OCI-LY3 (cell line): ENCODE measurements at regions not wholly inside any gene's neighbourhood (a gene's known extent, or its start where the extent isn't known, plus 50 kb on each side); places are given as distances from the start of the nearest gene placed in this dataset.

Source experiments
- H2AFZ ChIP-seq: fragments of 200-600, 300-600 bp; shearing (Covaris generic); 2 replicates; pipeline ENCODE4 v1.6.0; 2014; ENCODE audit warnings: antibody characterized with exemption, low read depth, low read length
- H3K27ac ChIP-seq: fragments of 200-600, 300-600 bp; sonication (generic); 2 replicates; pipeline ENCODE4 v1.5.1; 2014; ENCODE audit warnings: mild to moderate bottlenecking, low read length, moderate library complexity, mixed read lengths
- H3K27me3 ChIP-seq: fragments of 200-600, 300-600 bp; sonication (generic); 2 replicates; pipeline ENCODE4 v1.6.1; 2014; ENCODE audit warnings: low read depth, low read length, mixed read lengths
- H3K36me3 ChIP-seq: fragments of 200-600, 300-600 bp; sonication (generic); replicated peaks from 2 replicates; pipeline ENCODE3; 2014; ENCODE audit warnings: low read depth, low read length, mixed read lengths
- H3K4me1 ChIP-seq: fragments of 300-600, 200-600 bp; sonication (generic); 2 replicates; pipeline ENCODE4 v1.6.1; 2014; ENCODE audit warnings: low read length, mixed read lengths
- H3K4me2 ChIP-seq: fragments of 200-600, 300-600 bp; sonication (generic); 2 replicates; pipeline ENCODE4 v1.6.1; 2014; ENCODE audit warnings: low read length, mixed read lengths
- H3K4me3 ChIP-seq: fragments of 300-600, 200-600 bp; sonication (generic); 2 replicates; pipeline ENCODE4 v1.5.1; 2014; ENCODE audit warnings: antibody characterized with exemption, mild to moderate bottlenecking, low read length, moderate library complexity
- H3K79me2 ChIP-seq: fragments of 300-600, 200-600 bp; shearing (Covaris generic); 2 replicates; pipeline ENCODE4 v1.6.1; 2014; ENCODE audit warnings: mild to moderate bottlenecking, low read length, mixed read lengths
- H3K9ac ChIP-seq: fragments of 300-600, 200-600 bp; shearing (Covaris generic); 2 replicates; pipeline ENCODE4 v1.6.0; 2014; ENCODE audit warnings: mild to moderate bottlenecking, low read length, moderate library complexity
- H3K9me3 ChIP-seq: fragments of 200-600, 300-600 bp; shearing (Covaris generic); 2 replicates; pipeline ENCODE4 v1.6.1; 2014; ENCODE audit warnings: low read length, mixed read lengths; ENCODE audit not compliant: insufficient read depth
- H4K20me1 ChIP-seq: fragments of 200-600, 300-600 bp; sonication (generic); 2 replicates; pipeline ENCODE4 v1.6.1; 2016; ENCODE audit warnings: low read length, mixed read lengths; ENCODE audit not compliant: insufficient read depth
- EZH2phosphoT487 ChIP-seq: fragments of 200-600 bp; shearing (Covaris generic); IDR thresholded peaks from 2 replicates; pipeline ENCODE4 v1.6.1; 2018; ENCODE audit warnings: antibody characterized with exemption, mixed run types, low read depth
- TF ChIP-seq, protein P1 (sequence below): fragments of 200-600, 300-600 bp; sonication (generic); IDR thresholded peaks from 2 replicates; pipeline ENCODE4 v1.5.1; 2014; ENCODE audit warnings: antibody characterized with exemption, low read length, low read depth

DNA sequence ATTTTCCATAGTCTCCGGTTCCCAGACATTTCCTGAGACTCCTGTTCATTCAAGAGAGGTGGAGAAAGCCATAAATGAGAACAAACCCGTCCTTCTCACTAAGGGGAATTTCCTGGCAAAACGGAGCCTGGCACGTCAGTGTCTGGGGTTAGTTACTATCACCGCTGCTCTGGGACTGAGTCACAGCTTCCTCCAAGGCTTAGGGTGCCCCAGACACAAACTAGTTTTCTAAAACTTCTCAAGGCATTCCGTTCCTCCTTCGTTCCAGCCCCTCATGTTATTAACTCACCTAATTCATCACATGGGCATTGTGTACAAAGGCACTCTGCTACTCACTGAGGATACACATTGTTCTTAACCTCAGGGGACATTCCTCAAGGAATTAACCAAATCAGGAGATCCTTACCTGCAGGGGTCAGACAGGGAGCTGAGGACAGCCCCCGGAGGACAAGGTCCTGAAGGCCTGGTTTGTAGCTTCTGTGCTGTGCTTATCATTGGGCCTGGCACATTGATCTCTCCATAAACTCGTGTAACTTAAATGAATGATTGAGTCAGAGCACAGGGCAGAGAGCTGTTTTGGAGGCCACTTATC is 103.0 kb upstream of the KLF6 start:
- Histone ChIP-seq H3K79me2 (no peaks in the 10 kb centered on the region), H3K4me2 (peak overlapping the region; percentile 66), H4K20me1 (no peaks in the 10 kb centered on the region), H3K4me1 (peaks cover 24% of the 10 kb centered on the region), H3K4me3 (peak overlapping the region; percentile 38), H3K36me3 (no peaks in the 10 kb centered on the region), H2AFZ (peak overlapping the region; percentile 35), H3K9me3 (no peaks in the 10 kb centered on the region), H3K27me3 (no peaks in the 10 kb centered on the region), H3K9ac (peak overlapping the region; percentile 45; the same call in 1 of the 2 replicates), H3K27ac (0 out of 2 replicates have a peak overlapping the region, but pooled peaks have one; percentile 26)
- TF ChIP-seq, protein P1, sequence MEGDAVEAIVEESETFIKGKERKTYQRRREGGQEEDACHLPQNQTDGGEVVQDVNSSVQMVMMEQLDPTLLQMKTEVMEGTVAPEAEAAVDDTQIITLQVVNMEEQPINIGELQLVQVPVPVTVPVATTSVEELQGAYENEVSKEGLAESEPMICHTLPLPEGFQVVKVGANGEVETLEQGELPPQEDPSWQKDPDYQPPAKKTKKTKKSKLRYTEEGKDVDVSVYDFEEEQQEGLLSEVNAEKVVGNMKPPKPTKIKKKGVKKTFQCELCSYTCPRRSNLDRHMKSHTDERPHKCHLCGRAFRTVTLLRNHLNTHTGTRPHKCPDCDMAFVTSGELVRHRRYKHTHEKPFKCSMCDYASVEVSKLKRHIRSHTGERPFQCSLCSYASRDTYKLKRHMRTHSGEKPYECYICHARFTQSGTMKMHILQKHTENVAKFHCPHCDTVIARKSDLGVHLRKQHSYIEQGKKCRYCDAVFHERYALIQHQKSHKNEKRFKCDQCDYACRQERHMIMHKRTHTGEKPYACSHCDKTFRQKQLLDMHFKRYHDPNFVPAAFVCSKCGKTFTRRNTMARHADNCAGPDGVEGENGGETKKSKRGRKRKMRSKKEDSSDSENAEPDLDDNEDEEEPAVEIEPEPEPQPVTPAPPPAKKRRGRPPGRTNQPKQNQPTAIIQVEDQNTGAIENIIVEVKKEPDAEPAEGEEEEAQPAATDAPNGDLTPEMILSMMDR = no peak
- TF ChIP-seq EZH2phosphoT487 = no peak

DNA sequence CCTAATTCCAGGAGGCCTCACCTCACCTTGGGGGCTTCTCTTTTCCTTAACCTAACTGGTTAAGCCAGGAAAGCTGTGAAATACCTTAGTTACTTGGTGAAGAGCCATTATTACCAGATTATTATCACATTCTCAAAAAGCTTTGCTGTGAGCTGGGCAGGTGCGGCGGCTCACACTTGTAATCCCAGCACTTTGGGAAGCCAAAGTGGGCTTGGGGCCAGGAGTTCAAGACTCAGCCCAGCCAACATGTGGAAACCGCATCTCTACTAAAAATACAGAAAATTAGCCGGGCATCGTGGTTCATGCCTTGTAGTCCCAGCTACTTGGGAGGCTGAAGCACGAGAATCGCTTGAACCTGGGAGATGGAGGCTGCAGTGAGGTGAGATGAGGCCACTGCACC is 102.4 kb upstream of the KLF6 start:
- Histone ChIP-seq H3K27me3 (no peaks in the 10 kb centered on the region), H3K9ac (peak overlapping the region; percentile 45; the same call in 1 of the 2 replicates), H3K9me3 (no peaks in the 10 kb centered on the region), H3K27ac (no peak overlapping the region), H3K4me1 (peaks cover 20% of the 10 kb centered on the region), H3K4me2 (peak overlapping the region; percentile 66), H3K36me3 (no peaks in the 10 kb centered on the region), H2AFZ (peak overlapping the region; percentile 39), H4K20me1 (no peaks in the 10 kb centered on the region), H3K79me2 (no peaks in the 10 kb centered on the region), H3K4me3 (peak overlapping the region; percentile 38)
- TF ChIP-seq, protein P1 = no peak
- TF ChIP-seq EZH2phosphoT487 = no peak

DNA sequence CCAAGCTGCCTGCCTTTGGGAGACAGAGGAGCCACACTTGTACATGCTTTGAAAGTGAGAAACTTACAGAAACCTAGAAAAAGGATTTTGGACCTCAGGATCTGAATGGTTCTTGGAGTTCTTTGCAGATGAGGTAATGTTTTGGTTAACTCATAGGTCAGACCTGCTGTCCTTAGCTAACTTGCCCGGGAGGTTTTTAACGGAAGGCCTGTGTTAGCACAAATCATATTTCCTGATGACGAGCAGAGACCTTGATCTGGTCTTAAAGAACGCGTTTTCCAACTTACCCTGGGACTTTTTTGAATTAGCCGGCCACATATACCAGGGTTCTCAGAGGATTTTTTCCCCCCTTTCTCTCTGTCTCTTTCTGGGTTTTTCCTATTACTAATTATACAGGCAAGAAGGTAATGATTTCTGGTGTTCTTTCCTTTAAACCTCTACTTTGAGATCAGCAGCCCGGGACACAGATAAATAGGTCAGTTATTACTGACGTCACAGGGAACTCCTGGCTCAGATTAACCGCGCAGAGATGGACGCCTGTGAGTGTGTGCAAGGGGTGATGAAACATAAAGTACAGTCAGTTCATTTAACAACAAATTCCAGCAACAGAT is 101.7 kb upstream of the KLF6 start:
- TF ChIP-seq, protein P1 = no peak
- TF ChIP-seq EZH2phosphoT487 = no peak
- Histone ChIP-seq H3K9ac (no peak overlapping the region), H3K4me2 (peak overlapping the region; percentile 66), H3K4me1 (peaks cover 20% of the 10 kb centered on the region), H3K36me3 (no peaks in the 10 kb centered on the region), H2AFZ (peak overlapping the region; percentile 39; the same call in 1 of the 2 replicates), H4K20me1 (no peaks in the 10 kb centered on the region), H3K9me3 (no peaks in the 10 kb centered on the region), H3K27me3 (no peaks in the 10 kb centered on the region), H3K79me2 (no peaks in the 10 kb centered on the region), H3K4me3 (peak overlapping the region; percentile 38), H3K27ac (no peak overlapping the region)

DNA sequence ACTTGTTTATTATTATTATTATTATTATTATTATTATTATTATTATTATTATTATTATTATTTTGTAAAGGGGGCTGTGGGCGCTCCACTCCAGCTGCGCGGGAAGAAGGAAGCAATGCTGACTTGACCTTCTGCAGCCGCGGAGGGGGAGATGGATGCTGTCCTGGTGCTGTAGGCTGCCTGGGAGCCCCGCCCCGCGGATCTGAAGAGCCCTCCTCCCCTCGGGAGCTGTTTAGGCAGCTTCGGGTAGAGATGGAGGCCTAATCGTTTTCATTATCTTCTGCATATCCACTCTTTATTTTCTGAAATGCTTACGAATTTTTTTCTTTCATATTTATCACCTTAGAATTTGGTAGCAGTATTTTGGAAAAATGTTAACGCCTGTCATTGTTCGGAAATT is 101.2 kb upstream of the KLF6 start:
- Histone ChIP-seq H3K9me3 (no peaks in the 10 kb centered on the region), H3K4me3 (no peak overlapping the region), H3K9ac (no peak overlapping the region), H4K20me1 (no peaks in the 10 kb centered on the region), H3K79me2 (no peaks in the 10 kb centered on the region), H3K27ac (no peak overlapping the region), H3K36me3 (no peaks in the 10 kb centered on the region), H3K27me3 (no peaks in the 10 kb centered on the region), H2AFZ (no peak overlapping the region), H3K4me2 (no peak overlapping the region), H3K4me1 (peaks cover 20% of the 10 kb centered on the region)
- TF ChIP-seq EZH2phosphoT487 = no peak
- TF ChIP-seq, protein P1 = no peak
